ENCODE measurements at regions not wholly inside any gene's neighbourhood (a gene's known extent, or its start where the extent isn't known, plus 50 kb on each side); places are given as distances from the start of the nearest gene placed in this dataset.

- Histone ChIP-seq H3K4me1 (no peaks in the 10 kb centered on the region), H3K9me3 (no peaks in the 10 kb centered on the region), H3K4me3 (no peak overlapping the region), H3K36me3 (replicated peaks) (no peaks in the 10 kb centered on the region), H3K27me3 (ENCODE audit: low read depth) (no peaks in the 10 kb centered on the region)
- in situ Hi-C loops (cut with MboI; ENCODE audit: low sequenced_read_pairs): no loop called here
- no peak for DNase-seq (ENCODE audit: low spot score in 2 of 2)
These were observed 90.6 kb downstream of the MRPL14 start for GRCh38 chr6:44036699-44037101.

- H3K4me3 ChIP-seq: no peak overlapping the region
- in situ Hi-C loops (cut with MboI; ENCODE audit: low sequenced_read_pairs): no loop called here
- H3K4me1 ChIP-seq: no peaks in the 10 kb centered on the region
- no peaks in the 10 kb centered on the region for H3K9me3 ChIP-seq
- H3K36me3 ChIP-seq (replicated peaks): no peaks in the 10 kb centered on the region
- H3K27me3 ChIP-seq (ENCODE audit: low read depth): no peaks in the 10 kb centered on the region
- no peak for DNase-seq (ENCODE audit: low spot score in 2 of 2)
These were observed 91.1 kb downstream of the MRPL14 start for GRCh38 chr6:44036196-44036595.

- no peak for DNase-seq (ENCODE audit: low spot score in 2 of 2)
- H3K9me3 ChIP-seq: no peaks in the 10 kb centered on the region
- in situ Hi-C loops (cut with MboI; ENCODE audit: low sequenced_read_pairs): no loop called here
These were observed 91.6 kb downstream of the MRPL14 start for GRCh38 chr6:44035621-44036020.

GRCh38 chr6:44034931-44035345, 92.3 kb downstream of the MRPL14 start:
- in situ Hi-C loops (cut with MboI; ENCODE audit: low sequenced_read_pairs): no loop called here
- Histone ChIP-seq H3K36me3 (replicated peaks) (no peaks in the 10 kb centered on the region), H3K4me3 (no peak overlapping the region), H3K4me1 (no peaks in the 10 kb centered on the region), H3K9me3 (no peaks in the 10 kb centered on the region), H3K27me3 (ENCODE audit: low read depth) (no peaks in the 10 kb centered on the region)
- no peak for DNase-seq (ENCODE audit: low spot score in 2 of 2)

More at GRCh38 chr6:44035621-44036020, 91.6 kb downstream of the MRPL14 start:
- H3K36me3 ChIP-seq (replicated peaks): no peaks in the 10 kb centered on the region
- H3K4me1 ChIP-seq: no peaks in the 10 kb centered on the region
- no peak overlapping the region for H3K4me3 ChIP-seq
- no peaks in the 10 kb centered on the region for H3K27me3 ChIP-seq (ENCODE audit: low read depth)

GRCh38 chr6:44034391-44034861, 92.8 kb downstream of the MRPL14 start:
- Histone ChIP-seq H3K4me3 (no peak overlapping the region), H3K9me3 (no peaks in the 10 kb centered on the region), H3K27me3 (ENCODE audit: low read depth) (no peaks in the 10 kb centered on the region), H3K4me1 (no peaks in the 10 kb centered on the region), H3K36me3 (replicated peaks) (no peaks in the 10 kb centered on the region)
- no peak for DNase-seq (ENCODE audit: low spot score in 2 of 2)
- in situ Hi-C loops (cut with MboI; ENCODE audit: low sequenced_read_pairs): no loop called here

GRCh38 chr6:44030812-44031454, 96.3 kb downstream of the MRPL14 start:
- Histone ChIP-seq H3K36me3 (replicated peaks) (no peaks in the 10 kb centered on the region), H3K4me3 (no peak overlapping the region), H3K9me3 (no peaks in the 10 kb centered on the region), H3K4me1 (no peaks in the 10 kb centered on the region), H3K27me3 (ENCODE audit: low read depth) (no peaks in the 10 kb centered on the region)
- no peak for DNase-seq (ENCODE audit: low spot score in 2 of 2)
- in situ Hi-C loops (cut with MboI; ENCODE audit: low sequenced_read_pairs): no loop called here

GRCh38 chr6:44029444-44030185, 97.6 kb downstream of the MRPL14 start:
- Histone ChIP-seq H3K36me3 (replicated peaks) (no peaks in the 10 kb centered on the region), H3K9me3 (no peaks in the 10 kb centered on the region), H3K27me3 (ENCODE audit: low read depth) (no peaks in the 10 kb centered on the region), H3K4me3 (no peak overlapping the region), H3K4me1 (no peaks in the 10 kb centered on the region)
- in situ Hi-C loops (cut with MboI; ENCODE audit: low sequenced_read_pairs): no loop called here
- DNase-seq (ENCODE audit: low spot score in 2 of 2): no peak

GRCh38 chr6:44028789-44029310, 98.4 kb downstream of the MRPL14 start:
- no peaks in the 10 kb centered on the region for H3K4me1 ChIP-seq
- no peaks in the 10 kb centered on the region for H3K9me3 ChIP-seq
- no peak for DNase-seq (ENCODE audit: low spot score in 2 of 2)
- in situ Hi-C loops (cut with MboI; ENCODE audit: low sequenced_read_pairs): no loop called here
- no peaks in the 10 kb centered on the region for H3K36me3 ChIP-seq (replicated peaks)
- no peak overlapping the region for H3K4me3 ChIP-seq
- no peaks in the 10 kb centered on the region for H3K27me3 ChIP-seq (ENCODE audit: low read depth)

- Histone ChIP-seq H3K36me3 (replicated peaks) (no peaks in the 10 kb centered on the region), H3K4me3 (no peak overlapping the region), H3K9me3 (no peaks in the 10 kb centered on the region), H3K4me1 (no peaks in the 10 kb centered on the region), H3K27me3 (ENCODE audit: low read depth) (no peaks in the 10 kb centered on the region)
- in situ Hi-C loops (cut with MboI; ENCODE audit: low sequenced_read_pairs): no loop called here
- no peak for DNase-seq (ENCODE audit: low spot score in 2 of 2)
These were observed 102.0 kb downstream of the MRPL14 start for GRCh38 chr6:44025226-44025625.

- no peaks in the 10 kb centered on the region for H3K9me3 ChIP-seq
- no peaks in the 10 kb centered on the region for H3K27me3 ChIP-seq (ENCODE audit: low read depth)
- DNase-seq (ENCODE audit: low spot score in 2 of 2): no peak
- no peaks in the 10 kb centered on the region for H3K36me3 ChIP-seq (replicated peaks)
- no peak overlapping the region for H3K4me3 ChIP-seq
- H3K4me1 ChIP-seq: no peaks in the 10 kb centered on the region
- in situ Hi-C loops (cut with MboI; ENCODE audit: low sequenced_read_pairs): no loop called here
These were observed 102.6 kb downstream of the MRPL14 start for GRCh38 chr6:44024574-44025219.

GRCh38 chr6:44023586-44024454, 103.4 kb downstream of the MRPL14 start:
- in situ Hi-C loops (cut with MboI; ENCODE audit: low sequenced_read_pairs): no loop called here
- no peaks in the 10 kb centered on the region for H3K27me3 ChIP-seq (ENCODE audit: low read depth)
- DNase-seq (ENCODE audit: low spot score in 2 of 2): no peak
- H3K4me3 ChIP-seq: no peak overlapping the region
- H3K4me1 ChIP-seq: no peaks in the 10 kb centered on the region
- H3K36me3 ChIP-seq (replicated peaks): no peaks in the 10 kb centered on the region
- H3K9me3 ChIP-seq: no peaks in the 10 kb centered on the region

GRCh38 chr6:44022671-44023352, 104.4 kb downstream of the MRPL14 start:
- in situ Hi-C loops (cut with MboI; ENCODE audit: low sequenced_read_pairs): no loop called here
- Histone ChIP-seq H3K4me3 (no peak overlapping the region), H3K36me3 (replicated peaks) (no peaks in the 10 kb centered on the region), H3K27me3 (ENCODE audit: low read depth) (no peaks in the 10 kb centered on the region), H3K4me1 (no peaks in the 10 kb centered on the region), H3K9me3 (no peaks in the 10 kb centered on the region)
- no peak for DNase-seq (ENCODE audit: low spot score in 2 of 2)

GRCh38 chr6:44022296-44022661, 105.0 kb downstream of the MRPL14 start:
- no peaks in the 10 kb centered on the region for H3K4me1 ChIP-seq
- H3K9me3 ChIP-seq: no peaks in the 10 kb centered on the region
- DNase-seq (ENCODE audit: low spot score in 2 of 2): no peak
- H3K4me3 ChIP-seq: no peak overlapping the region
- in situ Hi-C loops (cut with MboI; ENCODE audit: low sequenced_read_pairs): no loop called here
- no peaks in the 10 kb centered on the region for H3K36me3 ChIP-seq (replicated peaks)
- H3K27me3 ChIP-seq (ENCODE audit: low read depth): no peaks in the 10 kb centered on the region

Data from HAP-1 (cell line).